Osteoblast (primary cell): ENCODE measurements at regions not wholly inside any gene's neighbourhood (a gene's known extent, or its start where the extent isn't known, plus 50 kb on each side); places are given as distances from the start of the nearest gene placed in this dataset.

Source experiments
- DNase-seq: peaks from one replicate; pipeline ENCODE4 v3.0.0; 2011; ENCODE audit warnings: low spot score, mixed read lengths; ENCODE audit not compliant: insufficient read length; ENCODE audit errors: missing footprints
- H2AFZ ChIP-seq: 2 replicates; pipeline ENCODE4 v1.6.0; 2011; ENCODE audit warnings: mild to moderate bottlenecking, low read length
- H3K27ac ChIP-seq: 2 replicates; pipeline ENCODE4 v1.5.1; 2011; ENCODE audit warnings: mild to moderate bottlenecking, low read depth, low read length, moderate library complexity
- H3K27me3 ChIP-seq: 2 replicates; pipeline ENCODE4 v1.6.0; 2012; ENCODE audit warnings: mild to moderate bottlenecking, control low read depth, inconsistent platforms, low read length, moderate library complexity; ENCODE audit not compliant: insufficient read depth
- H3K36me3 ChIP-seq: 2 replicates; pipeline ENCODE4 v1.5.1; 2011; ENCODE audit warnings: mild to moderate bottlenecking, low read length, control low read depth, moderate library complexity; ENCODE audit not compliant: insufficient read depth
- H3K4me1 ChIP-seq: 2 replicates; pipeline ENCODE4 v1.5.1; 2011; ENCODE audit warnings: mild to moderate bottlenecking, low read length, control low read depth, moderate library complexity; ENCODE audit not compliant: insufficient read depth
- H3K4me2 ChIP-seq: 2 replicates; pipeline ENCODE4 v1.6.0; 2011; ENCODE audit warnings: mild to moderate bottlenecking, low read length; ENCODE audit not compliant: insufficient read depth
- H3K4me3 ChIP-seq: fragments of 200-600 bp; sonication (generic); 3 replicates; pipeline ENCODE4 v1.5.1; 2012; ENCODE audit warnings: mild to moderate bottlenecking, low read length, inconsistent platforms; ENCODE audit not compliant: insufficient read depth
- H3K79me2 ChIP-seq: 2 replicates; pipeline ENCODE4 v1.6.0; 2012; ENCODE audit warnings: mild to moderate bottlenecking, low read length, control low read depth, inconsistent platforms; ENCODE audit not compliant: insufficient read depth
- H3K9me3 ChIP-seq: 2 replicates; pipeline ENCODE4 v1.5.1; 2011; ENCODE audit warnings: low read depth, low read length, control low read depth
- H4K20me1 ChIP-seq: 2 replicates; pipeline ENCODE4 v1.6.0; 2012; ENCODE audit warnings: mild to moderate bottlenecking, low read length, control low read depth; ENCODE audit not compliant: insufficient read depth
- TF ChIP-seq, protein P1 (sequence below): IDR thresholded peaks from 2 replicates; pipeline ENCODE4 v1.5.1; 2011; ENCODE audit warnings: mild to moderate bottlenecking, low read depth, low read length, moderate library complexity; ENCODE audit errors: extremely low read depth

DNA sequence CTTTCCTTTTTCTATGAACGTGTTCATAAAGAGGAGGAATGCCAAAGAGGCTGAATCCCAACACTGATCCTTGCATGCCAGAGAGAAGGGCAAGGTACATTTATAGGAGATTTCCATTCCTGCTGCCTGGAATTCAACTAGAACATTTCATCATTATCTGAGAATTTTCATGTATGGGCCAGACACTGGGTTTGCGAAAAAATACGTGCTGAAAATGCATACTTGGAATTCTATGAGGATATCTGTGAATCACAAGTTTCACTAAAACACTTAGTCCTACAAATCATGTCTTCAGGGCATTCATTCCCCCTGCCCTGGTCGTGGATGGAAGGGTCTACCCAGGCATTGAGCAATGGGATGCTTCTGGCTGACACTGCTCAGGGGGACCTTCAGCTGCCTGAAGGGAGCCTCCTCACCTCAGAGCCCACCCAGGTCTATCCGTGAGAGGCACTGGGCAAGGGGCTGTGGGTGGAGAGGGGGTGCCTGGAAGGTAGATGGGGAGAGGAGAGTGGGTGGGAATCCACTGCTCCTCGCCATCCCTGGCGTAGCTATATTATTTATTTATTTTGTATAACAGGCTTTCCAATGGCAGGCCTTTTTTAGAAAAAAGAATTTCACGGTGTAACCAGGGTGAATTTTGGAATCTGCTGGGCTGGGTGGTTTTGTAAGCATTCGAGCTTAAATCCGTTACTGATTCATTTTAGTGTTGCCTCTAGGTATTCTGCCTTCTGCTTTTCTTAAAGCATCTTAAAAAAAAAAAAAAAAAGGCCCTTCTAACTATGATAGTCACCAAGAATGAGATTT lies 560.6 kb upstream of the ID2 start:
- DNase-seq: no peak
- Histone ChIP-seq H3K9me3 (no peaks in the 10 kb centered on the region), H3K79me2 (no peaks in the 10 kb centered on the region), H3K4me2 (no peak overlapping the region), H3K27me3 (no peaks in the 10 kb centered on the region), H3K27ac (peak overlapping the region; percentile 81), H3K4me3 (no peak overlapping the region), H4K20me1 (no peaks in the 10 kb centered on the region), H2AFZ (no peak overlapping the region), H3K36me3 (no peaks in the 10 kb centered on the region), H3K4me1 (peaks cover 19% of the 10 kb centered on the region)
- TF ChIP-seq, protein P1, sequence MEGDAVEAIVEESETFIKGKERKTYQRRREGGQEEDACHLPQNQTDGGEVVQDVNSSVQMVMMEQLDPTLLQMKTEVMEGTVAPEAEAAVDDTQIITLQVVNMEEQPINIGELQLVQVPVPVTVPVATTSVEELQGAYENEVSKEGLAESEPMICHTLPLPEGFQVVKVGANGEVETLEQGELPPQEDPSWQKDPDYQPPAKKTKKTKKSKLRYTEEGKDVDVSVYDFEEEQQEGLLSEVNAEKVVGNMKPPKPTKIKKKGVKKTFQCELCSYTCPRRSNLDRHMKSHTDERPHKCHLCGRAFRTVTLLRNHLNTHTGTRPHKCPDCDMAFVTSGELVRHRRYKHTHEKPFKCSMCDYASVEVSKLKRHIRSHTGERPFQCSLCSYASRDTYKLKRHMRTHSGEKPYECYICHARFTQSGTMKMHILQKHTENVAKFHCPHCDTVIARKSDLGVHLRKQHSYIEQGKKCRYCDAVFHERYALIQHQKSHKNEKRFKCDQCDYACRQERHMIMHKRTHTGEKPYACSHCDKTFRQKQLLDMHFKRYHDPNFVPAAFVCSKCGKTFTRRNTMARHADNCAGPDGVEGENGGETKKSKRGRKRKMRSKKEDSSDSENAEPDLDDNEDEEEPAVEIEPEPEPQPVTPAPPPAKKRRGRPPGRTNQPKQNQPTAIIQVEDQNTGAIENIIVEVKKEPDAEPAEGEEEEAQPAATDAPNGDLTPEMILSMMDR: no peak

GRCh38 chr2:8121826-8122513 lies 559.9 kb upstream of the ID2 start:
- Histone ChIP-seq H3K27me3 (no peaks in the 10 kb centered on the region), H4K20me1 (no peaks in the 10 kb centered on the region), H3K4me2 (no peak overlapping the region), H3K4me3 (no peak overlapping the region), H3K4me1 (peaks cover 19% of the 10 kb centered on the region), H3K79me2 (no peaks in the 10 kb centered on the region), H2AFZ (no peak overlapping the region), H3K9me3 (no peaks in the 10 kb centered on the region), H3K36me3 (no peaks in the 10 kb centered on the region), H3K27ac (no peak overlapping the region)
- no peak for DNase-seq
- TF ChIP-seq, protein P1: no peak

GRCh38 chr2:8122520-8122919 lies 559.3 kb upstream of the ID2 start:
- no peaks in the 10 kb centered on the region for H3K36me3 ChIP-seq
- H3K4me3 ChIP-seq: no peak overlapping the region
- H3K9me3 ChIP-seq: no peaks in the 10 kb centered on the region
- DNase-seq: no peak
- H3K27ac ChIP-seq: no peak overlapping the region
- TF ChIP-seq, protein P1: no peak
- H3K4me1 ChIP-seq: peaks cover 19% of the 10 kb centered on the region
- H4K20me1 ChIP-seq: no peaks in the 10 kb centered on the region
- no peaks in the 10 kb centered on the region for H3K79me2 ChIP-seq
- H3K27me3 ChIP-seq: no peaks in the 10 kb centered on the region
- no peak overlapping the region for H3K4me2 ChIP-seq
- H2AFZ ChIP-seq: no peak overlapping the region

- TF ChIP-seq, protein P1: no peak
- Histone ChIP-seq H3K4me2 (no peak overlapping the region), H2AFZ (no peak overlapping the region), H3K4me1 (peaks cover 19% of the 10 kb centered on the region), H3K27me3 (no peaks in the 10 kb centered on the region), H4K20me1 (no peaks in the 10 kb centered on the region), H3K27ac (no peak overlapping the region), H3K9me3 (no peaks in the 10 kb centered on the region), H3K4me3 (no peak overlapping the region), H3K79me2 (no peaks in the 10 kb centered on the region), H3K36me3 (no peaks in the 10 kb centered on the region)
- DNase-seq: no peak
Measured at GRCh38 chr2:8123464-8123863, 558.4 kb upstream of the ID2 start.
